GM12878 (cell line): ENCODE measurements at regions not wholly inside any gene's neighbourhood (a gene's known extent, or its start where the extent isn't known, plus 50 kb on each side); places are given as distances from the start of the nearest gene placed in this dataset.

Experiments used
- ATAC-seq: fragments of 200-7000 bp; cut with Tn5 transposase; 3 replicates; pipeline ENCODE4 v1.9.1; 2020; ENCODE audit warnings: mild to moderate bottlenecking, moderate library complexity
- BruUV-seq: library from RNA; stranded (reverse); fragments of 400-500 nt; replicated peaks from 2 replicates; lab custom pipeline; 2021; lab: Mats Ljungman, UMichigan
- CTCF ChIA-PET: fragments of 300-600 bp; sonication (Branson Sonifier 250); formaldehyde crosslinking; extraction: SDS; loops from one replicate; lab custom pipeline; 2021; ENCODE audit warnings: inconsistent platforms; lab: Yijun Ruan, JAX
- POLR2A ChIA-PET: fragments of 350-600 bp; formaldehyde crosslinking; extraction: SDS; loops from one replicate; lab custom pipeline; 2021; ENCODE audit warnings: inconsistent platforms; lab: Charles Lee
- RAD21 ChIA-PET: fragments of 300-600 bp; sonication (Branson Sonifier 250); formaldehyde crosslinking; loops from one replicate; lab custom pipeline; 2023; ENCODE audit warnings: antibody characterized with exemption; ENCODE audit not compliant: unreplicated experiment; lab: Charles Lee
- SMC1A ChIA-PET: fragments of 300-600 bp; sonication (Branson Sonifier 250); formaldehyde crosslinking; loops from one replicate; lab custom pipeline; 2023; ENCODE audit not compliant: unreplicated experiment, uncharacterized antibody; lab: Charles Lee
- DNase-seq: peaks from one replicate; pipeline ENCODE4 v3.0.0-alpha.2; 2011; ENCODE audit warnings: low read depth, low spot score
- FAIRE-seq: peaks from 3 replicates; lab custom pipeline; 2011; peaks lifted over from hg19 to GRCh38; lab: Jason Lieb, UNC
- H2AFZ ChIP-seq: 2 replicates; pipeline ENCODE4 v1.6.0; 2011; ENCODE audit warnings: low read depth, low read length, control low read depth; ENCODE audit not compliant: control insufficient read depth
- H3K27ac ChIP-seq: 2 replicates; pipeline ENCODE4 v1.5.1; 2011; ENCODE audit warnings: control low read depth; ENCODE audit not compliant: control insufficient read depth, insufficient read depth
- H3K27me3 ChIP-seq, 2 experiments: replicated peaks in 1 of 2; 2 replicates each; pipeline versions ENCODE4 v1.6.0 to v1.6.1; 2011; ENCODE audit warnings: low read length in 1 of 2; ENCODE audit not compliant: control insufficient read depth in 2 of 2, insufficient read depth in 2 of 2
- H3K36me3 ChIP-seq, 2 experiments: 2 replicates each; pipeline ENCODE4 v1.5.1; 2011; ENCODE audit warnings: low read length in 1 of 2; ENCODE audit not compliant: control insufficient read depth in 2 of 2, insufficient read depth in 2 of 2
- H3K4me1 ChIP-seq: 2 replicates; pipeline ENCODE4 v1.6.1; 2011; ENCODE audit warnings: mild to moderate bottlenecking, low read length, moderate library complexity, mixed read lengths; ENCODE audit not compliant: control insufficient read depth, insufficient read depth
- H3K4me2 ChIP-seq: 2 replicates; pipeline ENCODE4 v1.6.0; 2011; ENCODE audit warnings: control low read depth; ENCODE audit not compliant: control insufficient read depth, insufficient read depth
- H3K4me3 ChIP-seq: fragments of 200-600 bp; sonication (generic); 2 replicates; pipeline ENCODE4 v1.5.1; 2016
- H3K79me2 ChIP-seq: 2 replicates; pipeline ENCODE4 v1.6.0; 2011; ENCODE audit warnings: low read length; ENCODE audit not compliant: control insufficient read depth, insufficient read depth
- H3K9ac ChIP-seq: 2 replicates; pipeline ENCODE4 v1.8.0; 2011; ENCODE audit warnings: low read length, control low read depth, mixed read lengths; ENCODE audit not compliant: control insufficient read depth, insufficient read depth
- H3K9me3 ChIP-seq: replicated peaks from 3 replicates; pipeline ENCODE4 v1.5.1; 2011; ENCODE audit warnings: mild to moderate bottlenecking, low read length; ENCODE audit not compliant: control insufficient read depth, insufficient read depth
- H4K20me1 ChIP-seq: 2 replicates; pipeline ENCODE4 v1.6.0; 2011; ENCODE audit not compliant: control insufficient read depth, insufficient read depth
- BRCA1 ChIP-seq: IDR thresholded peaks from 2 replicates; pipeline ENCODE4 v1.6.1; 2011; ENCODE audit warnings: low read depth, low read length, improper control_type of control experiment
- CEBPZ ChIP-seq: fragments of 150-350 bp; IDR thresholded peaks from 2 replicates; pipeline ENCODE4 v1.6.1; 2016; ENCODE audit warnings: low read depth, low read length
- CHD2 ChIP-seq: IDR thresholded peaks from 2 replicates; pipeline ENCODE4 v1.6.1; 2011; ENCODE audit warnings: low read depth, low read length, improper control_type of control experiment, borderline replicate concordance
- HDAC2 ChIP-seq: fragments of 200-600 bp; sonication (generic); IDR thresholded peaks from 2 replicates; pipeline ENCODE4 v1.6.1; 2017
- HDAC6 ChIP-seq: fragments of 200-600 bp; sonication (generic); IDR thresholded peaks from one replicate; pipeline ENCODE4 v1.8.0; 2017; ENCODE audit warnings: antibody characterized with exemption; ENCODE audit not compliant: unreplicated experiment
- IKZF1 ChIP-seq: fragments of 450-650 bp; conservative IDR thresholded peaks from 2 replicates; pipeline ENCODE4 v1.6.1; 2017; ENCODE audit warnings: antibody characterized with exemption, mild to moderate bottlenecking
- IRF4 ChIP-seq: IDR thresholded peaks from 2 replicates; pipeline ENCODE4 v1.6.1; 2011; ENCODE audit warnings: low read depth, low read length
- KAT2A ChIP-seq: conservative IDR thresholded peaks from 2 replicates; pipeline ENCODE4 v1.6.1; 2011; ENCODE audit warnings: low read depth, low read length; ENCODE audit not compliant: control insufficient read depth
- NBN ChIP-seq: fragments of 450-650 bp; IDR thresholded peaks from 2 replicates; pipeline ENCODE4 v1.6.1; 2016
- NFIC ChIP-seq: IDR thresholded peaks from 2 replicates; pipeline ENCODE4 v1.6.1; 2012; ENCODE audit warnings: low read depth, mild to moderate bottlenecking, inconsistent platforms, low read length, moderate library complexity
- POLR2AphosphoS5 ChIP-seq: IDR thresholded peaks from 2 replicates; pipeline ENCODE4 v1.6.1; 2011; ENCODE audit warnings: mild to moderate bottlenecking, low read length, inconsistent platforms
- RFX5 ChIP-seq: IDR thresholded peaks from 2 replicates; pipeline ENCODE4 v1.6.1; 2011; ENCODE audit warnings: low read depth, low read length, improper control_type of control experiment
- SMARCA5 ChIP-seq: fragments of 450-650 bp; IDR thresholded peaks from 2 replicates; pipeline ENCODE4 v1.6.1; 2017; ENCODE audit warnings: mild to moderate bottlenecking
- SPI1 ChIP-seq: IDR thresholded peaks from 2 replicates; pipeline ENCODE4 v1.6.1; 2011; ENCODE audit warnings: low read depth, mild to moderate bottlenecking, low read length, moderate library complexity, borderline replicate concordance; ENCODE audit not compliant: insufficient read depth
- SREBF1 ChIP-seq: IDR thresholded peaks from 2 replicates; pipeline ENCODE4 v1.6.1; 2012; ENCODE audit warnings: mild to moderate bottlenecking, low read length
- SREBF2 ChIP-seq: IDR thresholded peaks from 2 replicates; pipeline ENCODE4 v1.6.1; 2012; ENCODE audit warnings: mild to moderate bottlenecking, low read length
- SUPT20H ChIP-seq: IDR thresholded peaks from 2 replicates; pipeline ENCODE4 v1.6.1; 2011; ENCODE audit warnings: low read depth, mild to moderate bottlenecking, low read length, moderate library complexity, borderline replicate concordance; ENCODE audit not compliant: control insufficient read depth
- USF1 ChIP-seq: IDR thresholded peaks from 2 replicates; pipeline ENCODE4 v1.6.1; 2011; ENCODE audit warnings: borderline replicate concordance, low read depth, mild to moderate bottlenecking, moderate library complexity, mixed read lengths, low read length; ENCODE audit not compliant: insufficient read depth; ENCODE audit errors: extremely low read length
- YY1 ChIP-seq: IDR thresholded peaks from 2 replicates; pipeline ENCODE4 v1.6.1; 2011; ENCODE audit warnings: low read depth, mild to moderate bottlenecking, low read length
- ZBED1 ChIP-seq: IDR thresholded peaks from 2 replicates; pipeline ENCODE4 v1.6.1; 2016; ENCODE audit warnings: borderline replicate concordance
- WGBS: methylation state at CpG from one replicate; pipeline ENCODE4 v1.1.6; 2016; ENCODE audit warnings: low lambda C conversion rate; ENCODE audit not compliant: insufficient replicate concordance, insufficient coverage; ENCODE audit errors: missing lambda C conversion rate; 5-methylcytosine and 5-hydroxymethylcytosine counted together
- in situ Hi-C: fragments of 300-500 bp; cut with MboI; formaldehyde crosslinking; loops from 9 replicates; pipeline ENCODE4 v1.14.3; 2018; ENCODE audit warnings: mixed read lengths
- intact Hi-C: fragments of 100-400 bp; cut with micrococcal nuclease; formaldehyde crosslinking; loops from one replicate; pipeline ENCODE4 v1.14.2; 2022; ENCODE audit not compliant: unreplicated experiment

- Histone ChIP-seq H3K27ac (no peak overlapping the region), H4K20me1 (no peaks in the 10 kb centered on the region), H3K36me3 (no peaks in the 10 kb centered on the region), H3K9me3 (no peaks in the 10 kb centered on the region), H3K27me3 (peaks cover 0 to 4% of the 10 kb centered on the region in 2 experiments; a peak in 1 of 4 replicates), H3K4me2 (no peak overlapping the region), H3K9ac (no peak overlapping the region)
- WGBS = 58% methylated on average over 2 of the region's 2 CpGs
- ATAC-seq (no peak), FAIRE-seq (no peak), DNase-seq (no peak)
- POLR2A ChIA-PET = no interaction called here
- RAD21 ChIA-PET = no interaction called here
- SMC1A ChIA-PET = interaction anchor here (1.5 kb wide), 1 partner anchor 14 kb away, joined by 4 read pairs; no protein-coding TSS in a partner anchor
- CTCF ChIA-PET = no interaction called here
- BruUV-seq = no TSS peak
- intact Hi-C loops = no loop called here
- TF ChIP-seq YY1 (no peak), USF1 (no peak), SUPT20H (no peak), SREBF2 (no peak), HDAC2 (no peak), SPI1 (no peak), BRCA1 (no peak), RFX5 (no peak), SREBF1 (no peak), CEBPZ (no peak), NBN (no peak), POLR2AphosphoS5 (no peak), IKZF1 (no peak), NFIC (no peak), KAT2A (no peak), HDAC6 (no peak), IRF4 (no peak), ZBED1 (no peak), SMARCA5 (no peak), CHD2 (no peak)
- TF ChIP-seq, all 136 proteins: peak for 0
- no peaks in the 10 kb centered on the region for H3K79me2 ChIP-seq
- H3K4me1 ChIP-seq = no peaks in the 10 kb centered on the region
- H3K4me3 ChIP-seq = no peak overlapping the region
- H2AFZ ChIP-seq = no peak overlapping the region
- in situ Hi-C loops = no loop called here
These were observed 230.0 kb downstream of the ALDH8A1 start for GRCh38 chr6:134719911-134720310.
